ENCODE measurements at regions not wholly inside any gene's neighbourhood (a gene's known extent, or its start where the extent isn't known, plus 50 kb on each side); places are given as distances from the start of the nearest gene placed in this dataset.

DNA sequence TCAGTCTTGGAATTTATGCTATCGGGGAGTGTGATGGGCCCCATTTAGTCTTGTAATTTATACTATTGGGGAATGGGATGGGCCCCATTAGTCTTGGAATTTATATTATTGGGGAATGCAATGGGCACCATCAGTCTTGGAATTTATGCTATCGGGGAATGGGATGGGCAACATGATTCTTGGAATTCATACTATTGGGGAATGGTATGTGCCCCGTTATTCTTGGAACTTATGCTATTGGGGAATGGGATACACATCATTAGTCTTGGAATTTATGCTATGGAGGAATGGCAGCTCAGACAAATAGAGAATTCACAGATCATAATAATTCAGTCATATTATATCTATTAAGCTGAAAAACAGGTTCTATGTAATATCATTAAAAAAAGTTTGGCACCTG is 300.3 kb downstream of the SMOC2 start:
- H3K4me1 ChIP-seq = no peaks in the 10 kb centered on the region
- no peak overlapping the region for H3K4me3 ChIP-seq
- no peak for TF ChIP-seq POLR2A (IDR thresholded peaks at IDR 0.05)
- TF ChIP-seq EP300 (IDR thresholded peaks at IDR 0.05) = no peak
- TF ChIP-seq POLR2AphosphoS5 (IDR thresholded peaks at IDR 0.05) = no peak
- TF ChIP-seq, protein P1, sequence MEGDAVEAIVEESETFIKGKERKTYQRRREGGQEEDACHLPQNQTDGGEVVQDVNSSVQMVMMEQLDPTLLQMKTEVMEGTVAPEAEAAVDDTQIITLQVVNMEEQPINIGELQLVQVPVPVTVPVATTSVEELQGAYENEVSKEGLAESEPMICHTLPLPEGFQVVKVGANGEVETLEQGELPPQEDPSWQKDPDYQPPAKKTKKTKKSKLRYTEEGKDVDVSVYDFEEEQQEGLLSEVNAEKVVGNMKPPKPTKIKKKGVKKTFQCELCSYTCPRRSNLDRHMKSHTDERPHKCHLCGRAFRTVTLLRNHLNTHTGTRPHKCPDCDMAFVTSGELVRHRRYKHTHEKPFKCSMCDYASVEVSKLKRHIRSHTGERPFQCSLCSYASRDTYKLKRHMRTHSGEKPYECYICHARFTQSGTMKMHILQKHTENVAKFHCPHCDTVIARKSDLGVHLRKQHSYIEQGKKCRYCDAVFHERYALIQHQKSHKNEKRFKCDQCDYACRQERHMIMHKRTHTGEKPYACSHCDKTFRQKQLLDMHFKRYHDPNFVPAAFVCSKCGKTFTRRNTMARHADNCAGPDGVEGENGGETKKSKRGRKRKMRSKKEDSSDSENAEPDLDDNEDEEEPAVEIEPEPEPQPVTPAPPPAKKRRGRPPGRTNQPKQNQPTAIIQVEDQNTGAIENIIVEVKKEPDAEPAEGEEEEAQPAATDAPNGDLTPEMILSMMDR (IDR thresholded peaks at IDR 0.05) = no peak
- DNase-seq = no peak
- peaks cover 0 to 2% (median 0%) of the 10 kb centered on the region in 4 donors for H3K9me3 ChIP-seq
- no peaks in the 10 kb centered on the region for H3K27me3 ChIP-seq
- no peaks in the 10 kb centered on the region for H3K36me3 ChIP-seq
- intact Hi-C loops (cut with DNase I) = no loop called here
- 94 to 95% methylated on average over 3 of the region's 3 CpGs for WGBS, 2 donors
- H3K27ac ChIP-seq = no peak overlapping the region

DNA sequence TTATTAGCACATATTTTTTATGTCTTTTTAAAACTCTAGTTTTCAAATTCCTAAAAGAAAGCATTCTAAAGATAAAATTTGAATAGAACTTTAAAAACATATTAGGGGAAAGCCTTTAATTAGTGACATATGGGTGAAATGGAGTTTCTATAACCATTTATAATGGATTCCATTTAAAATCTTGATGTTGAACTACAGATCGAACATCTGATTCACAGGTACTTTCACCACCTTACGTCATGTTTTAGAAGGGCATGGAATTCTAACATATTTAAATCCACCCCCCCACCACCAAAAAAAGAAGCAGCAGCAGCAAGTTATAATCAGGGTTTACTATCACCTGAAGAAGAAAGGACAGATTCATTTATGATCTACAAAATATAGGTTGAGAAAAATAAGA is 298.4 kb downstream of the SMOC2 start:
- TF ChIP-seq EP300 (IDR thresholded peaks at IDR 0.05) = no peak
- TF ChIP-seq POLR2A (IDR thresholded peaks at IDR 0.05) = no peak
- TF ChIP-seq POLR2AphosphoS5 (IDR thresholded peaks at IDR 0.05) = no peak
- TF ChIP-seq, protein P1 (IDR thresholded peaks at IDR 0.05) = no peak

GRCh38 chr6:168737481-168737880 is 296.5 kb downstream of the SMOC2 start:
- Histone ChIP-seq H3K4me3 (no peak overlapping the region), H3K36me3 (no peaks in the 10 kb centered on the region), H3K27me3 (no peaks in the 10 kb centered on the region), H3K9me3 (peaks cover 0 to 2% (median 0%) of the 10 kb centered on the region in 4 donors), H3K4me1 (peaks cover 0 to 7% (median 3%) of the 10 kb centered on the region in 4 donors), H3K27ac (no peak overlapping the region)
- 92 to 95% methylated on average over 5 of the region's 5 CpGs for WGBS, 2 donors
- intact Hi-C loops (cut with DNase I) = no loop called here
- no peak for TF ChIP-seq EP300 (IDR thresholded peaks at IDR 0.05)
- TF ChIP-seq POLR2A (IDR thresholded peaks at IDR 0.05) = no peak
- TF ChIP-seq POLR2AphosphoS5 (IDR thresholded peaks at IDR 0.05) = no peak
- TF ChIP-seq, protein P1 (IDR thresholded peaks at IDR 0.05) = no peak
- no peak for DNase-seq

More for the DNA sequence above, 298.4 kb downstream of the SMOC2 start:
- DNase-seq = no peak
- no peaks in the 10 kb centered on the region for H3K36me3 ChIP-seq
- 91 to 94% methylated on average over 2 of the region's 2 CpGs for WGBS, 2 donors
- intact Hi-C loops (cut with DNase I) = no loop called here
- peaks cover 0 to 2% (median 0%) of the 10 kb centered on the region in 4 donors for H3K9me3 ChIP-seq
- H3K4me3 ChIP-seq = no peak overlapping the region
- H3K4me1 ChIP-seq = peaks cover 0 to 7% (median 2%) of the 10 kb centered on the region in 4 donors
- no peak overlapping the region for H3K27ac ChIP-seq
- H3K27me3 ChIP-seq = no peaks in the 10 kb centered on the region

- H3K36me3 ChIP-seq = no peaks in the 10 kb centered on the region
- intact Hi-C loops (cut with DNase I) = no loop called here
- H3K27me3 ChIP-seq = no peaks in the 10 kb centered on the region
- DNase-seq = no peak
- peaks cover 0 to 2% (median 0%) of the 10 kb centered on the region in 4 donors for H3K9me3 ChIP-seq
- no peak overlapping the region for H3K27ac ChIP-seq
- H3K4me1 ChIP-seq = peaks cover 0 to 7% (median 3%) of the 10 kb centered on the region in 4 donors
- no peak overlapping the region for H3K4me3 ChIP-seq
- 90% methylated on average over 3 of the region's 3 CpGs for WGBS, 2 donors
- no peak for TF ChIP-seq EP300 (IDR thresholded peaks at IDR 0.05)
- TF ChIP-seq, protein P1 (IDR thresholded peaks at IDR 0.05) = no peak
- TF ChIP-seq POLR2AphosphoS5 (IDR thresholded peaks at IDR 0.05) = no peak
- TF ChIP-seq POLR2A (IDR thresholded peaks at IDR 0.05) = no peak
These were observed 296.0 kb downstream of the SMOC2 start for GRCh38 chr6:168737014-168737413.

DNA sequence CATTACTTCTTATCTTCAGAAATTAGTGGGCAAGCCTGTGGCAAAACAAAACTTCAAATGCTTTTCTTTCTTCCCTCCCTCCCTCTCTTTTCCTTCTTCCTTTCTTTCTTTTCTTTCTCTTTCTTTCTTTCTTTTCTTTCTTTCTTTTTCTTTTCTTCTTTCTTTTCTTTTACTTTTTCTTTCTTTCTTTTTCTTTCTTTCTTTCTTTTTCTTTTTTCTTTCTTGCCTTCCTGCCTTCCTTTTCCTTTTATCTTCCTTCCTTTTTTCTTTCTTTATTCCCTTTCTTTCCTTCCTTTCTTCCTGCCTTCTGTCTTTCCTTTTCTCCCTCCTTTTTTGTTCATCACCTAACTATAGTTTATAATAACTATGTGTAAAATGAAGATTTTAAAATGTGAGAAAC is 295.1 kb downstream of the SMOC2 start:
- H3K27ac ChIP-seq = no peak overlapping the region
- no peaks in the 10 kb centered on the region for H3K36me3 ChIP-seq
- H3K27me3 ChIP-seq = no peaks in the 10 kb centered on the region
- DNase-seq = no peak
- H3K4me3 ChIP-seq = no peak overlapping the region
- TF ChIP-seq, protein P1 (IDR thresholded peaks at IDR 0.05) = no peak
- TF ChIP-seq POLR2A (IDR thresholded peaks at IDR 0.05) (no peak), POLR2AphosphoS5 (IDR thresholded peaks at IDR 0.05) (no peak), EP300 (IDR thresholded peaks at IDR 0.05) (no peak)
- H3K4me1 ChIP-seq = peaks cover 0 to 7% (median 3%) of the 10 kb centered on the region in 4 donors
- H3K9me3 ChIP-seq = peaks cover 0 to 2% (median 0%) of the 10 kb centered on the region in 4 donors
- intact Hi-C loops (cut with DNase I) = no loop called here
